AG08396 (cell line): ENCODE measurements at regions not wholly inside any gene's neighbourhood (a gene's known extent, or its start where the extent isn't known, plus 50 kb on each side); places are given as distances from the start of the nearest gene placed in this dataset.
A peak's percentile ranks its signal among the peaks of the same experiment; 100 is the strongest.
"Not testable (repeated sequence)": the region's sequence is repeated elsewhere in the genome, so short reads cannot be mapped to it uniquely, and the experiment has no call there.

Experiments used
- DNase-seq: peaks from one replicate; pipeline ENCODE4 v3.0.0; 2012; ENCODE audit warnings: low spot score, mixed read lengths

DNA sequence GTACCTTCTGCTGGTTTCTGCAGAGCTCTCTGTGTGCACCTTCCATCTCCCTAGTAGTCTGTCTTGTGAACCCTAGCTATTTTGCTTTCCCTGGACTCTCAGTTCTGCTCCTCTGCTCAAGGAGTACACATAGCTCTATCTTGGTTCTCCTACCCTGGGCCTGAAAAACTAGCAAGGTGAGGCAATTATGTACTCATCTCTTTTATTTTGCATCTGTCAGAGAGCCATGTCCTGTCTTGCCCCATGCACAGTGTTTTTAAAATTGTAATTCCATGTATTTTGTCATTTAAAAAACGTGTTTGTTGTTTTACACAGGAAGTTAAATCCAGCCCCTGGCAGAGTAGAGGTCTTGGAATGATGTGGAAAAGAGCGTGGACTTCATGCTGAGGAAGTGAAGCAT lies 684.9 kb upstream of the CPEB2 start:
- no peak for DNase-seq

- no peak for DNase-seq
Measured at GRCh38 chr4:14318671-14319070, 683.6 kb upstream of the CPEB2 start.

GRCh38 chr4:14321723-14322122 lies 680.6 kb upstream of the CPEB2 start:
- no peak for DNase-seq

DNA sequence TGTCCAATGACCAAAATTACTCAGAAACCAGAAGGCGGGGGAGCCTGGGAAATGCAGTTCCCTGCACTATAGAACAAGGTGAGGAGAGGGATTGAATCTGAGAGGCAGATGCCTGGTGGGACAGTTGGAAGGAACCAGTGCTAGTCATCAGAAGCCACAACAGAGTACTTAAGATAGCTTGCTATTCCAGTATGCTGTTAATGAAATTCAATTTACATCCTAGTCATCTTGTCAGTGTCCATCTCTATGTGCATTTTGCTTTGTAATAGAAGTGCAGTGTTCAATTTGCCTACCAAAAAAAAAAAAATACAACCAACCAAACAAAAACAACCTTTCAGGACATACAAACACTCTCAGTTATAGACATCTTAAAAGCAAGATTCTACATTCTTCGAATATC lies 679.1 kb upstream of the CPEB2 start:
- no peak for DNase-seq

GRCh38 chr4:14329228-14329627 lies 673.1 kb upstream of the CPEB2 start:
- DNase-seq = no peak

- DNase-seq = no peak
Measured at GRCh38 chr4:14333616-14334015, 668.7 kb upstream of the CPEB2 start.

DNA sequence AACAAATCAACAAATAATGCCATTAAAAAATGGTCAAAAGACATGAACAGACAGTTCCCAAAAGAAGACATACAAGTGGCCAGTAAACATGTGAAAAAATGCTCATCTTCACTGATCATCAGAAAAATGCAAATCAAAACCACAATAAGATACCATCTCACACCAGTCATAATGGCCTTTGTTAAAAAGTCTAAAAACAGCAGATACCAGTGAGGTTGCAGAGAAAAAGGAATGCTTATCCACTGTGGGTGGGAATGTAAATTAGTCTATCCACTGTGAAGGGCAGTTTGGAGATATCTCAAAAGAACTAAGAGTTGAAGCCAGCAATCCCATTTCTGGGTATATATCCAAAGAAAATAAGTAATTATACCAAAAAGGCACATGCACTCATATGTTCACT lies 668.1 kb upstream of the CPEB2 start:
- no peak for DNase-seq

DNA sequence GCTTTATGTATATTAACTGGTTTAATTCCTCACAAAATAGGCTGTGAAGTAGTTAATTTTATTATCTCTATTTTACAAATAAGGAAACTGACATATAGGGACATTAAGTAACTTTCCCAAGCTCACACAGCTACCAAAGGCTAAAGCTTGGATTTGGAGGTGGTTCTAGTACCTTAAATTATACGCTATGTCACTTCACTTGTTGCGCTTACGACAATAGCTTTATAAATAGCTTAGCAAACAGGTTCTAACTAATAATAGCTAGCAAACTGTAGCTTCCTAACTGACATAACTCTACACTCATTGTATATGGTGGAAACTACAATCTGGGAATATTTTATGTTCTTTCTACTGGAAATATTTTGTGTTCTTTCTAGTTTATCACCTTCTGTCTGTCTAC lies 666.4 kb upstream of the CPEB2 start:
- DNase-seq = no peak

- DNase-seq = no peak
Measured at GRCh38 chr4:14336656-14337055, 665.6 kb upstream of the CPEB2 start.

DNA sequence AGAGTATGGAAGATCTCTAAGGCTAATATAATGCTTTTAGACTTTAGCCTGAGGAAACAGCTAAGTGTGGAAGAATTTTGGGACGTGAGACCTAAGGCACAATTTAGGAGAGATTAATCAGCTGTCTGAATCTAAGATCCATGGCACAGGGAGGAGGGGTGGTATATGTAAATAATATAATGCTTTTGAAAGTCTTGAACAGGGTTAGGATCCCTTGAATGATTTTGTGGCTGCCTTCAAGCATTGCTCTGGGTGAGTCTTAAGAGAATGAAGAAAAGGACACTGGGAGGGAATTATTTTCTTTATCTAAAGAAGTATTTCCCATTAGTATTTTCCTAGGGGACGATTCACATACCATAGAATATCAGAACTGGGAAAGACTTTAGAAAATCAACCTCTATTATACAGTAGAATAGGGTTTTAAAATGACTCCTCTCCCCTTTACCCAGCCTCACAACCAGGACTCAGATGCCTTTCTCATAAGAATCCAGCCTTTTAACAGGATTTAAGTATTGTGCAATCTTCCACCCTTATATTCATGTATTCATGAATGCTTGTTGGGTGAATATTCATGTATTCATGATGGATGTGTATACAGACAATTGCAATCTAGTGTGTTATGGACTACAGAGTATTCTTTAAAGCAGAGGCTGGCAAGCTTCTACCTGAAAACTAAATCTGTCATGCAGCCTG lies 664.2 kb upstream of the CPEB2 start:
- no peak for DNase-seq

GRCh38 chr4:14338585-14339265 lies 663.6 kb upstream of the CPEB2 start:
- no peak for DNase-seq

GRCh38 chr4:14339715-14340114 lies 662.6 kb upstream of the CPEB2 start:
- no peak for DNase-seq

DNA sequence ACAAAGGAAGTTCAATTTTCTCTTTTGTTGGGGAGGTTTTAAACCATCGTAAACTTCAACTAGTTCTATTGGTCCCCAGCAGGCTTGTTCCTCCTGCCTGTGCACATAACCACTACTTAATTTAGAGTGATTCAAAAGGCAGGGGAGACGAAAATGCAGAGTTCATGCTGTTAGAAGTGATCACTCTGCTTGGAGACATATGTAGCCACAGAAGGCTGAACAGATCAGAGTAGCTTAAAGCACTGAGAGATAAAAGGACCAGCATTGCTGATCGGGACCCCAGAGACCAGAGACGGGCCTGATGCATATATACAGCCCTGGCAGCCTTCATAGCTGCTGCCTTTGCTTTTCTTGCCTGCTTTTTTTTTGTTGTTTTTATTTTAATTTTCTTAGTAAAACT lies 662.0 kb upstream of the CPEB2 start:
- DNase-seq = no peak

- no peak for DNase-seq
Measured at GRCh38 chr4:14343961-14344360, 658.3 kb upstream of the CPEB2 start.

DNA sequence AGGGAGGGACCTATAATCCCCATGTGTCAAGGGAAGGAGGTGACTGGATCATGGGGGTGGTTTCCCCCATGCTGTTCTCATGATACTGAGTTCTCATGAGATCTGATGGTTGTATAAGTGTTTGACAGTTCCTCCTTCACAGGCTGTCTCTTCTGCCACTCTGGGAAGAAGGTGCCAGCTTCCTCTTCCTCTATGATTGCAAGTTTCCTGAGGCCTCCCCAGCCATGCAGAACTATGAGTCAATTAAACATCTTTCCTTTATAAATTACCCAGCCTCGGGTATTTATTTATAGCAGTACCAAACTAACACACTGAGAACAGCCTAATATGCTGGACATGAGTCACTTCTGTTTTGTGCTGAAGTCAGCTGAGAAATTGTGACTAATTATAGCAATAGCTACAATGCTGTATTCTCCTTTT lies 656.9 kb upstream of the CPEB2 start:
- peak; percentile 42 for DNase-seq

DNA sequence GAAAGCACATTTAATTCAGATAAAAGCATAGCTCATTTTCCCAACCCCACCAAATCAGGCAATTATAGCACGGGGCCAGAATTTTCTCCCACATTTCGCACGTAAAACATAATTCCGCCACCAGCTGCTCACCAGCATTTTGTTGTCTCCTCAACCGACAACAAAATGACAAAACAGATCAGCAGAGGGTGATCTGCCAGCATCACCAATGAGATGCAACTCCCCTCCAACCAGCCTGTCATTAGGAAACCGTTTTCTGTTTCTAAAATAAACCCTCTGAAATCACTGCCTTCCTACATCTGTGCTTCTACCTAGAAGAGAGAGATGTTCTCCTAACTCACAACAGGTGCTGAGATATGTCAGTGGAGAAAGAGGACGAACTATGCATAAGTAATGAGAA lies 654.8 kb upstream of the CPEB2 start:
- no peak for DNase-seq

DNA sequence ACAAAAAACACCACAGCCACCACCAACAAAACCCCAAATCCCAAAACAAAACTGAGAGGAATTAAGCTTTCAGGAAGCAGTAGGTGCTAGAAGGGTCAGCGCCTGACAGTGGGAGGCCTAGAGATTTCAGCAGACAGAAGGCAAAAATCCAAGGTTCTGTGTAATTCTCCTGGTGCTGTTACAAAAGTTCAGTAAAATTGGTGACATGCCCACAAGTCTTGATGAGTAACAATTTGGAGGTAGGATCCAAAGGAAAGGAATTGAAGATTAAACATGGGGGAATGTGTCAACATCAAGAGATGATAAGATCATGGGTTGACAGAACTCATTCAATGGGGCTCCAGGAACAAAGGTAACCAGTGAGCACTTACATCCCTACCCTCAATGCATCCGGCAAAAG lies 653.8 kb upstream of the CPEB2 start:
- DNase-seq = peak; percentile 17

DNA sequence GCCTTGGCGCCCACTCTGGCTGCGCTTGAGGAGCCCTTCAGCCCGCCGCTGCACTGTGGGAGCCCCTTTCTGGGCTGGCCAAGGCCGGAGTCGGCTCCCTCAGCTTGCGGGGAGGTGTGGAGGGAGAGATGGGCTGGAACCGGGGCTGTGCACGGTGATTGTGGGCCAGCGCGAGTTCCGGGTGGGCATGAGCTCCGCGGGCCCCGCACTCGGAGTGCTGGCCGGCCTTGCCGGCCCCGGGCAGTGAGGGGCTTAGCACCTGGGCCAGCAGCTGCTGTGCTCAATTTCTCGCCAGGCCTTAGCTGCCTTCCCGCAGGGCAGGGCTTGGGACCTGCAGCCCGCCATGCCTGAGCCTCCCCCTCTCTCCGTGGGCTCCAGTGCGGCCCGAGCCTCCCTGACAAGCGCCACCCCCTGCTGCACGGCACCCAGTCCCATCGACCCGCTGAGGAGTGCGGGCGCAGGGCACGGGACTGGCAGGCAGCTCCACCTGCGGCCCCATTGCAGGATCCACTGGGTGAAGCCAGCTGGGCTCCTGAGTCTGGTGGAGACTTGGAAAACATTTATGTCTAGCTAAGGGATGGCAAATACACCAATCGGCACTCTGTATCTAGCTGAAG lies 643.6 kb upstream of the CPEB2 start:
- not testable (repeated sequence) for DNase-seq

DNA sequence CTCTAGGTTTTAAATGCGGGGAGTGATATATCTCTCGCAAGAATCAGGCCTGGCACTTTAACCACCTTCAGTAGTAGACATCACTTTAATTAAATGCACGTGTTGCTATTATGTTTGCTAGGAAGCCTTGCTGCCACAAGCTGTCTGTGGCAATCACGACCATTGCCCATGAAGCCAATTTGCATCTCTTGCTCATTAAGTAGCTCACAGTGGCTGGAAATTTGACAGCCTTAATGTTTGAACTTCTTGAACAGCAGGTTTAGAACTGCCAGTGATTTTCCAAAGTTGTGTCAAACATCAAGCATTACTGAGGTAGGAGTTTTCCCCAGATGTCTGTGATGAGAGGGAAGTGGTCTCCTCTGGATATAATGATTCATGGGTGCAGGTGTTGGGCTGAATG lies 642.3 kb upstream of the CPEB2 start:
- DNase-seq = no peak

DNA sequence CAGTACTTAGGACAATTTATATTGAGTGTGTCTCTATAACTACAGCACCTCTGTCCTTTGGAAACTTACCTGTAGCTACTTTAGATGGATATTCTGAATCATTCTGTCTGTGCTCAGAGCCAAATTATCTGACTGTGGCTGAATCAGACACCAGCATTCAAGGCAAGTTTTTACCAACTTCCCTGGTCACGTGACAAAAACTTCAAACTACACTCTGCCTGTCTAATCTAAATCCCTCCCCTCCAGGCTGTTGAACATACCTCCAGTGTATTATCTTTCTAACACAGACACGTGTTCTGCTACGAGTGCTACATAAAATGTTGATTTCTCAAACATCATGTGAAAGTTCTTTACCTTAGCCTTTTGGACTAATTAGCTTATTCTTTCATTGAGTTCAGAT lies 641.2 kb upstream of the CPEB2 start:
- no peak for DNase-seq

DNA sequence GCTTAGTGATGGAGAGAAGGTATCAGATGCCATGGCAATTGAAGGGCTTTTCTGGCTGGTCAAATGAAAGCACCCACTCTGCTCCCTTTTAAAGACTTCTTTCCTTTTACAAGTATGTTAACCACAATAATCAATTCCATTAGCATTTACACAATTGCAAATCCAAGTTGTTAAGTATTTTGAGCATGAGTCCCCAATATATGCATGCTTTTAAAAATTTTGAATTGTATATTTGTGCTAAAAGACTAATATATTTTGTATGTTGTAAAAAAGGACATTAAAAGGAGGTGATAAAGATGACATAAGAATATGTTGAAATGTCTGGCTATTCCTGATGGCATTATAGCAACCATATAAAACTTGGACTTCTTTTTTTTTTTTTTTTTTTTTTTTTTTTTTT lies 639.9 kb upstream of the CPEB2 start:
- DNase-seq = no peak

DNA sequence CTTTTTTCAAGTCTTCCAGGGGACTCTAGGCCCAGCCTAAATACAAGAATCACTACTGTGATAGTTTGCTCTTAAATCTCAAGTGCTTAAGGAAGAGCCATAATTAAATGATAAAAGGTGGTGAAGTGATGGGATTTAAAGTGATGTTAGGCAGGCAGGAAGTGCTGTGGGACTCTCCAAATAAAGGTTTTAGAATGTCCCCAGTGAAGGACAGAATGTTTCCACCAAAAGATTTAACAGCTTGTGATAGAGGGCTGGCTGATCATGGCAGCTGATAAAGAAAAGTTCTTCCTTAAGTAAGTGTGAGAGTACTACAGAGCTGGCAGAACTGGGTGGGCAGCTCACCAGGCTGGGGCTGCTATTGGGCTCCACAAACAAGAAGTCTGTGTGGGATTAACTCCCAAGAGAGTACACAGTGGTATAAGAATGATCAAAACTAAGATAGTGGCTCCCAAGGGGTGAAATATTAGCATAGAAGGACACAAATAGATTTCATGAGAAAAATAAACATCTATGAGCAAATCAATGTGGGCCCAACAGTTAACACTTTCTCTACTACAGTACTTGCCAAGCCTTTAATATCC lies 637.2 kb upstream of the CPEB2 start:
- DNase-seq = no peak

GRCh38 chr4:14368391-14368790 lies 633.9 kb upstream of the CPEB2 start:
- no peak for DNase-seq
